ENCODE measurements at regions not wholly inside any gene's neighbourhood (a gene's known extent, or its start where the extent isn't known, plus 50 kb on each side); places are given as distances from the start of the nearest gene placed in this dataset.

DNA sequence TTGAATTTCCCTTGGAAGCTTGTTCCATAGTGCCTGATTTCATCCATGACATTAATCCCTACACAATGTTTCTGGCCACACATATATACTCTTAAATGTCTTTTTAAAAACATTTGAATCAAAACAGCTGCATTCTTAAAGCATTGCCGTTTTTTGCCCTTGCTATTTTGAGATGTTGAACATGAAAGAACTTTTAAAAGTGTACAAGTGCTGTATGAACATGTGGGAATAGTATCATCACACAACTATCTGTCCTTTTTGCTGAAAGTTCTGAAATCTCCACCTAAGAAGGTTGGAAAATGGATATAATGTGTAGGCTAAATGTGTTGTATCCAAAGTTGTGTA, 318.7 kb upstream of the UBE2E3 start:
- no peak overlapping the region for H3K27ac ChIP-seq (ENCODE audit: low read length)
- H3K27me3 ChIP-seq (ENCODE audit: control insufficient read depth in 1 of 2, insufficient read depth in 2 of 2, low read length in 2 of 2) = no peaks in the 10 kb centered on the region
- H3K9me3 ChIP-seq (ENCODE audit: control insufficient read depth in 2 of 2, low read length in 2 of 2) = no peaks in the 10 kb centered on the region
- H3K9ac ChIP-seq (ENCODE audit: low read length in 2 of 2) = no peak overlapping the region
- H3K4me1 ChIP-seq (ENCODE audit: control insufficient read depth, insufficient read depth, low read length) = no peaks in the 10 kb centered on the region
- no peaks in the 10 kb centered on the region for H3K36me3 ChIP-seq (ENCODE audit: control insufficient read depth in 2 of 2, insufficient read depth in 2 of 2, low read length in 2 of 2)
- no peak overlapping the region for H3K4me3 ChIP-seq (ENCODE audit: low read length in 2 of 2)

DNA sequence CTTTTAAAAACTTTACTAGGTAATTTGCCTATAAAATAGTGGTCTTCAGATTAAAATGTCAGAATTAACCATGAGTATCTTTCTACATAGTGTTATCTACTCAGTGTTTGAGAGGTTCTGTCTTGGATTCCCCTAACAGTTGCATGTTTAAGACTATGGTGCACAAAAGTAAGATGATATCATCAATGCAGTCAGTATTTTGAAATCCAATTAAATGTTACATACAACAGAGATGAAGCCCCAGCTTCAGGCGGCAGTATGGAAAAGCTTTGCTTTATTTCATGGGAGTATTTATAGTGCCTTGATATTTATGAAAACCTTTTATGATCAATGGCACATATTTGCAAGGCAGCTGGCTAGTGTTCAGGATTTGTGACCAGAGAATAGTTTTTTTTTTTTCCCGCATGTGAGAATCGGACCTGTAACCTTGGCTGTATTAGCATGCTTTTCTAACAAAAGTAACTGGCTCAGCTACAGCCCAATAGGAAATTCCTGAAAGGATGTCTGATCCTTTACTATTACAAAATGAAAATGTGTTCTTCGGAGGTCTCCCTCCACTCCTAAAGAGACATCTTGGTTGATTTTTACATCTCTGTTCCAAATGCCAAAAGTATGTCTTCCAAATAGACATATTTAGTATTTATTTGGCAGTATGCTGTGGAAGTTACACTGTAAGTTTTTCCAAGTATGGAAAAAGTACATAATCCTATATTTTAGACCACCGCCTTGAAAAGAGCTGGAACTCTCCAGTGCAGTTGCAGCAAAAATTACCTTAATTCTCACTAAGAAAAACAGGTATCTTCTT, 319.3 kb upstream of the UBE2E3 start:
- Histone ChIP-seq H3K27me3 (ENCODE audit: control insufficient read depth in 1 of 2, insufficient read depth in 2 of 2, low read length in 2 of 2) (no peaks in the 10 kb centered on the region), H3K4me1 (ENCODE audit: control insufficient read depth, insufficient read depth, low read length) (no peaks in the 10 kb centered on the region), H3K4me3 (ENCODE audit: low read length in 2 of 2) (no peak overlapping the region), H3K9ac (ENCODE audit: low read length in 2 of 2) (no peak overlapping the region), H3K36me3 (ENCODE audit: control insufficient read depth in 2 of 2, insufficient read depth in 2 of 2, low read length in 2 of 2) (no peaks in the 10 kb centered on the region), H3K9me3 (ENCODE audit: control insufficient read depth in 2 of 2, low read length in 2 of 2) (no peaks in the 10 kb centered on the region), H3K27ac (ENCODE audit: low read length) (no peak overlapping the region)

DNA sequence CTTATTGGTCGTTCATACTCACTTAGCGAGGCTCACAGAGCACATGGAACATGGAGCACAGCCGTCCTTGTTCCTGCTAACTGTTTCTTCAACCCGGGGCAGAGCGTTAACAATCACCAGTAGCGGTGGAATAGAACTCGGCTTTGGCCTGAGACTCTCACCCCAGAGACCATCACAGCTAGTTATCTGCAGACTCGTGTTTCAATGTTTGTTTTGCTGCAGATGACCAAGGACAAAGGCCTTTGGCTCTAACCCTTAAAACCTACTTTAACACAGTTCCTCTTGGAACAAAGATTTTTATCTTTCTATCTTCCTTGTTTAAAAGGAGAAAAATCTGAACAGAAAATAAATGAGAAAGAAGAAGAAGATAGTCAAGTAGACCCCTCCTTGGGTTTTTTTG, 320.2 kb upstream of the UBE2E3 start:
- H3K4me3 ChIP-seq (ENCODE audit: low read length in 2 of 2) = no peak overlapping the region
- no peaks in the 10 kb centered on the region for H3K9me3 ChIP-seq (ENCODE audit: control insufficient read depth in 2 of 2, low read length in 2 of 2)
- no peaks in the 10 kb centered on the region for H3K36me3 ChIP-seq (ENCODE audit: control insufficient read depth in 2 of 2, insufficient read depth in 2 of 2, low read length in 2 of 2)
- H3K9ac ChIP-seq (ENCODE audit: low read length in 2 of 2) = no peak overlapping the region
- no peaks in the 10 kb centered on the region for H3K27me3 ChIP-seq (ENCODE audit: control insufficient read depth in 1 of 2, insufficient read depth in 2 of 2, low read length in 2 of 2)
- no peaks in the 10 kb centered on the region for H3K4me1 ChIP-seq (ENCODE audit: control insufficient read depth, insufficient read depth, low read length)
- H3K27ac ChIP-seq (ENCODE audit: low read length) = no peak overlapping the region

DNA sequence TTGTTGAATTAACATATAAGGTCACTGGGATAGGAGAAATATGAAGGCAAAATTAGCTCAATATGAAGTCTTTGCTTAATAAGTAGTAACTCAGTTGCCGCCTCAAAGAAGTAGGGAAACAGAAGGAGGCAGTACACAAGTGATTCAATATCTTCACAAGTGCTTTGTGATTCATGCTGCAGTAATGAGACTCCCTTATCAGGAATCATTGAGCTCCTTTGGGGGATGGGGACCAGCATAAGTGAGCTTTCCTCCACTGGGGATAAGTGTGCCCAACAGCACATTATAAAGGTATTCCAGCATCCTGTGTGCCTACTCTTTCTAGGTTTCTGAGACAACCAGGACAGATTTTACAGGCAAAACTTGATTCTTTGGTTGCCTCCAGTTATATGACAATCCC, 323.4 kb upstream of the UBE2E3 start:
- Histone ChIP-seq H3K9me3 (ENCODE audit: control insufficient read depth in 2 of 2, low read length in 2 of 2) (no peaks in the 10 kb centered on the region), H3K36me3 (ENCODE audit: control insufficient read depth in 2 of 2, insufficient read depth in 2 of 2, low read length in 2 of 2) (no peaks in the 10 kb centered on the region), H3K4me1 (ENCODE audit: control insufficient read depth, insufficient read depth, low read length) (no peaks in the 10 kb centered on the region), H3K9ac (ENCODE audit: low read length in 2 of 2) (no peak overlapping the region), H3K4me3 (ENCODE audit: low read length in 2 of 2) (no peak overlapping the region), H3K27ac (ENCODE audit: low read length) (no peak overlapping the region), H3K27me3 (ENCODE audit: control insufficient read depth in 1 of 2, insufficient read depth in 2 of 2, low read length in 2 of 2) (no peaks in the 10 kb centered on the region)

DNA sequence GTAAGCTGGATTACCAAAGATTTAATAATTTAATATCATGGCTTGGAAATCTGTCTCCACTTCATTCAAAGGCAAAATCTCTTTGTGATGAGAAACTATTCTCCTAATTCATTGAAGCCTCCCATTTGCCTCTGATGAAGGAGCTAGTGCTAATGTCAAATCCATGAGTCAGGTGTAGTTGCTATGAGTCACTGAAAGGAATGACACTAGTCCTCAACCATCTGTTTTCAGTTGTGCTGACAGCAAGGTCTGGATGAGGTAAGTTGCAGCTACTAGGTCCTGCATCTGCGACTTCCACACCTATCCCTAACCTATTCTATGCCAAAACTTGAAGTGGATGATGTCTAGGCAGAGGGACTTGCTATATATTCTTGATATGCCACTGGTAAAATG, 324.0 kb upstream of the UBE2E3 start:
- no peaks in the 10 kb centered on the region for H3K9me3 ChIP-seq (ENCODE audit: control insufficient read depth in 2 of 2, low read length in 2 of 2)
- H3K27me3 ChIP-seq (ENCODE audit: control insufficient read depth in 1 of 2, insufficient read depth in 2 of 2, low read length in 2 of 2) = no peaks in the 10 kb centered on the region
- H3K36me3 ChIP-seq (ENCODE audit: control insufficient read depth in 2 of 2, insufficient read depth in 2 of 2, low read length in 2 of 2) = no peaks in the 10 kb centered on the region
- H3K4me1 ChIP-seq (ENCODE audit: control insufficient read depth, insufficient read depth, low read length) = no peaks in the 10 kb centered on the region
- H3K4me3 ChIP-seq (ENCODE audit: low read length in 2 of 2) = no peak overlapping the region
- H3K9ac ChIP-seq (ENCODE audit: low read length in 2 of 2) = no peak overlapping the region
- H3K27ac ChIP-seq (ENCODE audit: low read length) = no peak overlapping the region

DNA sequence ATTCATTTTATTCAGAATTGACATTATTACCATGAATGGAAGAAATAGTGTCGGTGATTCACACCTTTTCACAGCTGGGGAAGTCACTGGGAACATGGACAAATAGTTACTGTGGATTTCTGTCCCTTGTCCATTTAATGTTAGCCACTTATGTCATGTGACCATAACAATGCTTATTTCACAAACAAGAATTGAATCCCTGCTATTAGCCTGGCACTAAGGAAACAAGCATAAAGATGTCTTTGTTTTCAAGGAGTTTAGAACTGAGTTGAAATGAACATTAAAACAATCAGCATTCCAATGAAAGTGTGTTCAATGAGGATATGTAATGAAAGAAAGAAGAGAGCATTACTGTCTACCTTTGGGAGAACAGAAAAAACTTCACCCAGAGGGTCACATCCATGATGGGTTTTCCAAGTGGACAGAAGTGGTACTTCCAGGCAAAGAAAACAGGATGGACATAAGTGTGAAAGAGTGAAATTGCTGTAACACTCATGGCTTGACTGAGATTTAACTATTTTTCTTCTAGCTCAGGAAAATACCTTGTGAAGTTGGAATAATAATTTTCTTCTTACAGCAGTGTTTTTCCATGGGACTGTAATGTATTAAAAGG, 324.5 kb upstream of the UBE2E3 start:
- Histone ChIP-seq H3K9me3 (ENCODE audit: control insufficient read depth in 2 of 2, low read length in 2 of 2) (no peaks in the 10 kb centered on the region), H3K4me1 (ENCODE audit: control insufficient read depth, insufficient read depth, low read length) (no peaks in the 10 kb centered on the region), H3K27ac (ENCODE audit: low read length) (no peak overlapping the region), H3K4me3 (ENCODE audit: low read length in 2 of 2) (no peak overlapping the region), H3K36me3 (ENCODE audit: control insufficient read depth in 2 of 2, insufficient read depth in 2 of 2, low read length in 2 of 2) (no peaks in the 10 kb centered on the region), H3K27me3 (ENCODE audit: control insufficient read depth in 1 of 2, insufficient read depth in 2 of 2, low read length in 2 of 2) (no peaks in the 10 kb centered on the region), H3K9ac (ENCODE audit: low read length in 2 of 2) (no peak overlapping the region)

DNA sequence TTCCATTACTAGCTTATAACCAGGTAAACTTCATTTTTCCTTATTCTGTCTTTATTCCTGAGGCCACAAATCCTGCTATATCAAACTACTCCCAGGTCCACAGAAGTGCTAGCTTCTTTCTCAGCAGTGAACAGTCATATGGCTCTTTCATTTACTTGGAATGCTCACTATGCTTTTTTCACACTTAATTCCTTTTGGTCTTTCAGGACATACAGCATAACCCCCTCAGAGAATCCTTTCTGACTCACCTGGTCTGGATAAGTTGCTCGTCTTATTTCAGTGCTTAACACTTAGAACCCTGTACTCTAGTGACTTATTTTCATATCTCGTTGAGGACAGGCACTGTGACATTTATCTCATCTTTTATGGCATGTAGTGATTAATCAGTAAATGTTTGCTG, 325.0 kb upstream of the UBE2E3 start:
- no peak overlapping the region for H3K4me3 ChIP-seq (ENCODE audit: low read length in 2 of 2)
- no peaks in the 10 kb centered on the region for H3K9me3 ChIP-seq (ENCODE audit: control insufficient read depth in 2 of 2, low read length in 2 of 2)
- no peak overlapping the region for H3K9ac ChIP-seq (ENCODE audit: low read length in 2 of 2)
- no peaks in the 10 kb centered on the region for H3K4me1 ChIP-seq (ENCODE audit: control insufficient read depth, insufficient read depth, low read length)
- H3K27ac ChIP-seq (ENCODE audit: low read length) = no peak overlapping the region
- H3K27me3 ChIP-seq (ENCODE audit: control insufficient read depth in 1 of 2, insufficient read depth in 2 of 2, low read length in 2 of 2) = no peaks in the 10 kb centered on the region
- H3K36me3 ChIP-seq (ENCODE audit: control insufficient read depth in 2 of 2, insufficient read depth in 2 of 2, low read length in 2 of 2) = no peaks in the 10 kb centered on the region

DNA sequence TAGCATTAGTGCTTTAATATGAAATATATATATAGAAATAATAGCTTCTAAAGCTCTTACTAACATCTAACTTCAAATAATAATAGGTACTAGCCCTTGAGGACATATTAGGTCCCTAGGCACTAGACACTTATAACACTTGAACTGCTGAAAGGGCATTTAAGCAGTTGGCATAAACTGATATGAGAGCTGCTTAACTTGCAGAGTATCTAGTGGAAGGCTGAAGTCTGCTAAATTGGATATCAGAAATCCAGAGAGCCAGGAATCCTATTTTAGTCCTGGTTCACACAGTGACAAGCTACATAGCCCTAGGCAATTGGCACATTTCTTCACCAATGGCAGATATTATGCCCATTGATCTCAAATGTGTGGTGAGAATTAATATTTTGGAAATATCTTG, 326.9 kb upstream of the UBE2E3 start:
- no peak overlapping the region for H3K4me3 ChIP-seq (ENCODE audit: low read length in 2 of 2)
- H3K27ac ChIP-seq (ENCODE audit: low read length) = no peak overlapping the region
- H3K9ac ChIP-seq (ENCODE audit: low read length in 2 of 2) = no peak overlapping the region
- H3K9me3 ChIP-seq (ENCODE audit: control insufficient read depth in 2 of 2, low read length in 2 of 2) = no peaks in the 10 kb centered on the region
- H3K36me3 ChIP-seq (ENCODE audit: control insufficient read depth in 2 of 2, insufficient read depth in 2 of 2, low read length in 2 of 2) = no peaks in the 10 kb centered on the region
- no peaks in the 10 kb centered on the region for H3K4me1 ChIP-seq (ENCODE audit: control insufficient read depth, insufficient read depth, low read length)
- H3K27me3 ChIP-seq (ENCODE audit: control insufficient read depth in 1 of 2, insufficient read depth in 2 of 2, low read length in 2 of 2) = no peaks in the 10 kb centered on the region

DNA sequence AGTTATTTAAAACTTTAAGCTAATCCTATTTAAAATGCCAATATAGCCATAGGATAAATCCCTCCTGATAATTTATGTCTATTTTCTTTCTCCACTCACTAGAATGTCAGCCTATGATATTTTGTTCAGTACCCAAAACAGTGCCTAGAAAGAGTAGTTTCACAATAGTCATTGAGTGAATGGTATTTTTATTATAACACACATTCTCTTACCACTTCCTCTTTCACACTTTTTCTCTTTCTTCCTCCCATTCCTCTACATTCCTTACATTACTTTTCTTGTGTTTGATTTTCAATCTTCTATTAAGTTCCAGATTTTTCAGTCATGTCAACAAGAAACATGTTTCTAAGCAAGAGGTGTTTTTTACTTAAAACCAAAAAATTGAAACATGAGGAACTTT, 327.6 kb upstream of the UBE2E3 start:
- Histone ChIP-seq H3K4me1 (ENCODE audit: control insufficient read depth, insufficient read depth, low read length) (no peaks in the 10 kb centered on the region), H3K4me3 (ENCODE audit: low read length in 2 of 2) (no peak overlapping the region), H3K27me3 (ENCODE audit: control insufficient read depth in 1 of 2, insufficient read depth in 2 of 2, low read length in 2 of 2) (no peaks in the 10 kb centered on the region)

DNA sequence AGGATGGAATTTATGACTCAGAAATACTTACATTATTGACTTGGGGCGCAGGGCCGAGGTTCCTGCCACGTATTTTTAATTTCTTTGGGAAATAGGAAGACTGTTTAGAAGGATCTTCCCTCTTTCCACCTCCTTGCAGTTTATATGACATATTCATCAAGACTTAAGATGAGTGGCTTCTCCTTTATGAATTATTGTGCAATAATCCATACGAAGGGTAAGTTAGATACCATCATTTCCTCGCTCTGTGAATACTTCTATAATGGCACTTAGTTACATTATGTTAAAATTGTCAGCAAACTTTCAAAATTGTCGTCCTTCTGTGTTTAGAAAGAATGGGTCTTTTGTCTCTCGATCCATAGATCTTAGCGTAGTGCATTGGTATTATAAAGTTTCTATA, 328.8 kb upstream of the UBE2E3 start:
- Histone ChIP-seq H3K27ac (ENCODE audit: low read length) (no peak overlapping the region), H3K9me3 (ENCODE audit: control insufficient read depth in 2 of 2, low read length in 2 of 2) (no peaks in the 10 kb centered on the region), H3K36me3 (ENCODE audit: control insufficient read depth in 2 of 2, insufficient read depth in 2 of 2, low read length in 2 of 2) (no peaks in the 10 kb centered on the region), H3K27me3 (ENCODE audit: control insufficient read depth in 1 of 2, insufficient read depth in 2 of 2, low read length in 2 of 2) (no peaks in the 10 kb centered on the region), H3K9ac (ENCODE audit: low read length in 2 of 2) (no peak overlapping the region), H3K4me3 (ENCODE audit: low read length in 2 of 2) (no peak overlapping the region), H3K4me1 (ENCODE audit: control insufficient read depth, insufficient read depth, low read length) (no peaks in the 10 kb centered on the region)

More for the DNA sequence above, 327.6 kb upstream of the UBE2E3 start:
- Histone ChIP-seq H3K9me3 (ENCODE audit: control insufficient read depth in 2 of 2, low read length in 2 of 2) (no peaks in the 10 kb centered on the region), H3K27ac (ENCODE audit: low read length) (no peak overlapping the region), H3K9ac (ENCODE audit: low read length in 2 of 2) (no peak overlapping the region), H3K36me3 (ENCODE audit: control insufficient read depth in 2 of 2, insufficient read depth in 2 of 2, low read length in 2 of 2) (no peaks in the 10 kb centered on the region)

DNA sequence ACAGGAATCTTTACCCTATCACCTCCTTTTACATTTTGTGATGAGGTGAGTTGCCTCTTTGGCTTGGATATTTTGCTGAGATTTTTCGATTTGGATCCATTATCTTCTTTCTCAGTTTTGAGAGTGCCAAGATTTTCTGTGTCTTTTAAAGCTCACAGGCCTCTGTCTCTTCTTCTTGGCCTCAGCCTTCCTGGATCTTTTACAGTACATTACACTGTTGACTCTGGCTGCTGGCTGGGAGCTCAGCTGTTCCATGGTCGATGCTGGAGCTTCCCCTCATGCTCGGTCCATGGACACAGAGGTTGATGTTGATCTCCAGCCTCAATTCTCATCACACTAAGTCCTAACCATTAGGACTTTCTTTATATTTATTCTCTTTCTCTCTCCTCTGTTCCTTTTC, 332.8 kb upstream of the UBE2E3 start:
- Histone ChIP-seq H3K36me3 (ENCODE audit: control insufficient read depth in 2 of 2, insufficient read depth in 2 of 2, low read length in 2 of 2) (no peaks in the 10 kb centered on the region), H3K27me3 (ENCODE audit: control insufficient read depth in 1 of 2, insufficient read depth in 2 of 2, low read length in 2 of 2) (no peaks in the 10 kb centered on the region), H3K9me3 (ENCODE audit: control insufficient read depth in 2 of 2, low read length in 2 of 2) (no peaks in the 10 kb centered on the region), H3K4me3 (ENCODE audit: low read length in 2 of 2) (no peak overlapping the region), H3K27ac (ENCODE audit: low read length) (no peak overlapping the region), H3K9ac (ENCODE audit: low read length in 2 of 2) (no peak overlapping the region), H3K4me1 (ENCODE audit: control insufficient read depth, insufficient read depth, low read length) (no peaks in the 10 kb centered on the region)
